Activated B cell treated with CpG ODN at 0.5 μM for 24 hours (primary cell): ENCODE measurements at regions not wholly inside any gene's neighbourhood (a gene's known extent, or its start where the extent isn't known, plus 50 kb on each side); places are given as distances from the start of the nearest gene placed in this dataset.

Experiments
- ATAC-seq: fragments of 200-7000 bp; cut with Tn5 transposase; one replicate; pipeline ENCODE4 v1.10.0; 2021; ENCODE audit warnings: low read depth, mild to moderate bottlenecking, moderate library complexity
- CTCF ChIA-PET: fragments of 350-600 bp; sonication (Branson Sonifier 250); formaldehyde crosslinking; loops from one replicate; lab custom pipeline; 2021; ENCODE audit warnings: antibody characterized with exemption; lab: Charles Lee
- POLR2A ChIA-PET: fragments of 350-600 bp; sonication (Branson Sonifier 250); formaldehyde crosslinking; loops from one replicate; lab custom pipeline; 2021; ENCODE audit warnings: antibody characterized with exemption; lab: Charles Lee
- DNase-seq: peaks from one replicate; pipeline ENCODE4 v3.0.0; 2022
- H3K27ac Mint-ChIP-seq: one replicate; pipeline ENCODE4 v1.8.0; 2020; ENCODE audit warnings: mixed read lengths
- H3K27me3 Mint-ChIP-seq: one replicate; pipeline ENCODE4 v1.8.0; 2021; ENCODE audit warnings: mixed read lengths
- H3K36me3 Mint-ChIP-seq: one replicate; pipeline ENCODE4 v1.8.0; 2021; ENCODE audit warnings: low read depth, mixed read lengths
- H3K4me1 Mint-ChIP-seq: one replicate; pipeline ENCODE4 v1.8.0; 2021; ENCODE audit warnings: mixed read lengths
- H3K4me3 Mint-ChIP-seq: one replicate; pipeline ENCODE4 v1.8.0; 2020; ENCODE audit warnings: mild to moderate bottlenecking, mixed read lengths
- H3K9me3 Mint-ChIP-seq: one replicate; pipeline ENCODE4 v1.8.0; 2020; ENCODE audit warnings: mixed read lengths
- intact Hi-C: fragments of 100-400 bp; cut with micrococcal nuclease; formaldehyde crosslinking; loops from one replicate; pipeline ENCODE4 v1.15.1; 2024
- TF ChIP-seq, protein P1 (sequence below): fragments of 200-600 bp; IDR thresholded peaks from one replicate; pipeline ENCODE4 v1.8.0; 2022; ENCODE audit warnings: antibody characterized with exemption, mild to moderate bottlenecking

DNA sequence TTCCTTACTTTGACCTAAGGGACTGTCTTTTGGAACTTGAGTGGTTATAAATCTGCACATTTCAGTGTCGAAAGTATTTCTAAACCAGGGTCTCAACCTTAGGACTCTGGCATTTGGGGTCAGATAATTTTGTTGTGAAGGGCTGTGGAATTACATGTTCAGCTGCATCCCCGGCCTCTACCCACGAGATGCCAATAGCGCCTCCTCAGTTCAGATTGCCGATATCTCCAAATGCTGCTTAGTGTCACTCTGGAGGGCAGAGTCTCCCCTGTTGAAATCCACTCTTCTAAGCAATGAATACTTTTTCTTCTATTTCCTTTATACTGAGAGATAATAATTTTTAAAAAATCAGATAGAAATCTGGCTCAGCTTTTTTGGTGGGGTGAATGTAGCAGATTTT is 379.4 kb upstream of the RGS6 start:
- ATAC-seq: no peak
- no peaks in the 10 kb centered on the region for H3K27me3 Mint-ChIP-seq
- H3K36me3 Mint-ChIP-seq: peaks cover 8% of the 10 kb centered on the region
- CTCF ChIA-PET: no interaction called here
- POLR2A ChIA-PET: interaction anchor here (1.3 kb wide), 1 partner anchor 231 kb away, joined by 5 read pairs; no protein-coding TSS in a partner anchor
- intact Hi-C loops: no loop called here
- no peaks in the 10 kb centered on the region for H3K9me3 Mint-ChIP-seq
- TF ChIP-seq, protein P1, sequence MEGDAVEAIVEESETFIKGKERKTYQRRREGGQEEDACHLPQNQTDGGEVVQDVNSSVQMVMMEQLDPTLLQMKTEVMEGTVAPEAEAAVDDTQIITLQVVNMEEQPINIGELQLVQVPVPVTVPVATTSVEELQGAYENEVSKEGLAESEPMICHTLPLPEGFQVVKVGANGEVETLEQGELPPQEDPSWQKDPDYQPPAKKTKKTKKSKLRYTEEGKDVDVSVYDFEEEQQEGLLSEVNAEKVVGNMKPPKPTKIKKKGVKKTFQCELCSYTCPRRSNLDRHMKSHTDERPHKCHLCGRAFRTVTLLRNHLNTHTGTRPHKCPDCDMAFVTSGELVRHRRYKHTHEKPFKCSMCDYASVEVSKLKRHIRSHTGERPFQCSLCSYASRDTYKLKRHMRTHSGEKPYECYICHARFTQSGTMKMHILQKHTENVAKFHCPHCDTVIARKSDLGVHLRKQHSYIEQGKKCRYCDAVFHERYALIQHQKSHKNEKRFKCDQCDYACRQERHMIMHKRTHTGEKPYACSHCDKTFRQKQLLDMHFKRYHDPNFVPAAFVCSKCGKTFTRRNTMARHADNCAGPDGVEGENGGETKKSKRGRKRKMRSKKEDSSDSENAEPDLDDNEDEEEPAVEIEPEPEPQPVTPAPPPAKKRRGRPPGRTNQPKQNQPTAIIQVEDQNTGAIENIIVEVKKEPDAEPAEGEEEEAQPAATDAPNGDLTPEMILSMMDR: no peak
- H3K4me3 Mint-ChIP-seq: no peak overlapping the region
- peak overlapping the region; percentile 68 for H3K27ac Mint-ChIP-seq
- no peak for DNase-seq
- peaks cover 73% of the 10 kb centered on the region for H3K4me1 Mint-ChIP-seq

DNA sequence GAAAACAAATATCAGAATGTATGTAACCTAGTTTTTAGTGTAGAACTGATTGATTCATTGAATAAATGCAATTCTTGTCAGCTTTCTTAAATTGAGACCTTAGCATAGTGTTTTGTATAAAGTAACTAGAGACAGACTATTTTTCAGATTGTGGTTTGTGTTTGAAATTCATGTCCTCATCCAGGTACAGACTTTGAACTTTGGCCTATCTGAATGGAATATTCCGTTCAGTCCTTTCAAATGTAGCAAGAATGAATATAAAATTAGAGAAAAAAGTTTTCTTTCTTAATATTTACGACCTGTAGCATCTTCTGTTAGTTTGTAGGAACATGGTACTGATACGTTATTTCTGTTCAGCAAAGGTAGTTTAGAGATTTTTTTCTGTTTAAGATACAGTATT is 378.4 kb upstream of the RGS6 start:
- intact Hi-C loops: loop anchor here (2.0 kb wide), 2 partner anchors 13 to 57 kb away; no protein-coding TSS in a partner anchor

DNA sequence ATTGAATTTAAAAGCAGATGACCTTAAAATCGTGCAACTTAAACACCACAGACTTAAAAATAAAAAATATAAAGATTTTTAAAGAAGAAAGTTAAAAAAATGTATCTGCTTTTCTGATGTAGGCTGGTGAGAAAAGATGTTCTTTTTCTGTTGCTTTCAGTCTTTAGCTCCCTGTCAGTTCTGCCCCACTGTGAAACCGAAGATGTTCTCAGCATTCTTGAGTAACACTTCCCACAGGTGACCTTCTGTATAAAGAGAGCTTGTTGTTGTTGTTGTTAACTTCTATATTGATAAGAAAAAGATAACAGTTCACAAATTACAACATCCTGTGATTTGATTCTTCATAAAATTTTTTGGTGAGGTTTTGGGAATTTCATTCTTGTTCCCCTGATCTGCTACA is 377.9 kb upstream of the RGS6 start:
- Mint-ChIP-seq H3K27me3 (no peaks in the 10 kb centered on the region), H3K4me1 (peaks cover 81% of the 10 kb centered on the region), H3K4me3 (no peak overlapping the region), H3K36me3 (peaks cover 12% of the 10 kb centered on the region), H3K9me3 (no peaks in the 10 kb centered on the region), H3K27ac (peak overlapping the region; percentile 97)
- TF ChIP-seq, protein P1: no peak
- intact Hi-C loops: loop anchor here (2.0 kb wide), 2 partner anchors 14 to 58 kb away; no protein-coding TSS in a partner anchor
- DNase-seq: no peak
- ChIA-PET CTCF (interaction anchor here (0.8 to 1.3 kb wide), 3 partner anchors 7 to 234 kb away, joined by 3 read pairs; partner anchors contain the start of gene SIPA1L1), POLR2A (interaction anchor here (1.2 kb wide), 1 partner anchor 56 kb away, joined by 3 read pairs; no protein-coding TSS in a partner anchor)
- no peak for ATAC-seq

More for the DNA sequence above, 378.4 kb upstream of the RGS6 start:
- peak overlapping the region; percentile 46 for H3K27ac Mint-ChIP-seq
- ATAC-seq (no peak), DNase-seq (no peak)
- ChIA-PET CTCF (no interaction called here), POLR2A (interaction anchor here (1.3 kb wide), 1 partner anchor 232 kb away, joined by 5 read pairs; no protein-coding TSS in a partner anchor)
- TF ChIP-seq, protein P1: no peak
- H3K4me3 Mint-ChIP-seq: no peak overlapping the region
- peaks cover 80% of the 10 kb centered on the region for H3K4me1 Mint-ChIP-seq
- no peaks in the 10 kb centered on the region for H3K9me3 Mint-ChIP-seq
- peaks cover 12% of the 10 kb centered on the region for H3K36me3 Mint-ChIP-seq
- H3K27me3 Mint-ChIP-seq: no peaks in the 10 kb centered on the region

DNA sequence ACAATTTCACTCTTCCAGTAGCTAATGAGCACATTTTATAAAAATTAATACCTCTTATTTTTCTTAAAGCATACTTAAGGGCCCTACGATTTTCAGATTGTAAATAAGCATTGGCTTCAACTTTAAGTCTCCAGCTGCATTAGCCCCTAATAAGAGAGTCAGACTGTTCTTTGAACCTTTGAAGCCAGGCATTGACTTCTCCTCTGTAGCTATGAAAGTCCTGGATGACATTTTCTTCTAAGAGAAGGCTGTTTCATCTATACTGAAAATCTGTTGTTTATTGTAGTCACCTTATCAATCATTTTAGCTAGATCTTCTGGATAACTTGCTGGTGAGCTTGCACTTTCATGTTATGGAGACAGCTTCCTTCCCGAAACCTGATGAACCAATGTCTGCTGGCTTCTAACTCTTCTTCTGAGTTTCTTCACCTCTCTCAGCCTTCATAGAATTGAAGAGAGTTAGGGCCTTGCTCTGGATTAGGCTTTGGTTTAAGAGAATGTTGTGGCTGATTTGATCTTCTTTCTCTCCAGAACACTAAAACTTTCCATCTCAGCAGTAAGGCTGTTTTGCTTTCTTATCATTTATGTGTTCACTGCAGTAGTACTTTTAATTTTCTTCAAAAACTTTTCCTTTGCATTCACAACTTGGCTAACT is 377.1 kb upstream of the RGS6 start:
- TF ChIP-seq, protein P1: no peak
- no peaks in the 10 kb centered on the region for H3K9me3 Mint-ChIP-seq
- DNase-seq: no peak

More for the DNA sequence above, 377.1 kb upstream of the RGS6 start:
- Mint-ChIP-seq H3K27ac (peak overlapping the region; percentile 97), H3K4me1 (peaks cover 77% of the 10 kb centered on the region), H3K4me3 (peak overlapping the region; percentile 79), H3K27me3 (no peaks in the 10 kb centered on the region), H3K36me3 (peaks cover 8% of the 10 kb centered on the region)
- ChIA-PET CTCF (interaction anchor here (0.6 to 1.3 kb wide), 4 partner anchors 8 to 234 kb away, joined by 3 read pairs; partner anchors contain the start of gene SIPA1L1), POLR2A (interaction anchor here (0.6 to 2.1 kb wide), 8 partner anchors 8 to 912 kb away, joined by 3 to 13 read pairs (median 4); no protein-coding TSS in a partner anchor)
- peak; percentile 11 for ATAC-seq
- intact Hi-C loops: loop anchor here (1.0 to 2.0 kb wide), 7 partner anchors 11 to 235 kb away; partner anchors contain the start of gene SIPA1L1
